ENCODE measurements at regions not wholly inside any gene's neighbourhood (a gene's known extent, or its start where the extent isn't known, plus 50 kb on each side); places are given as distances from the start of the nearest gene placed in this dataset.
"Not testable (repeated sequence)": the region's sequence is repeated elsewhere in the genome, so short reads cannot be mapped to it uniquely, and the experiment has no call there.

DNA sequence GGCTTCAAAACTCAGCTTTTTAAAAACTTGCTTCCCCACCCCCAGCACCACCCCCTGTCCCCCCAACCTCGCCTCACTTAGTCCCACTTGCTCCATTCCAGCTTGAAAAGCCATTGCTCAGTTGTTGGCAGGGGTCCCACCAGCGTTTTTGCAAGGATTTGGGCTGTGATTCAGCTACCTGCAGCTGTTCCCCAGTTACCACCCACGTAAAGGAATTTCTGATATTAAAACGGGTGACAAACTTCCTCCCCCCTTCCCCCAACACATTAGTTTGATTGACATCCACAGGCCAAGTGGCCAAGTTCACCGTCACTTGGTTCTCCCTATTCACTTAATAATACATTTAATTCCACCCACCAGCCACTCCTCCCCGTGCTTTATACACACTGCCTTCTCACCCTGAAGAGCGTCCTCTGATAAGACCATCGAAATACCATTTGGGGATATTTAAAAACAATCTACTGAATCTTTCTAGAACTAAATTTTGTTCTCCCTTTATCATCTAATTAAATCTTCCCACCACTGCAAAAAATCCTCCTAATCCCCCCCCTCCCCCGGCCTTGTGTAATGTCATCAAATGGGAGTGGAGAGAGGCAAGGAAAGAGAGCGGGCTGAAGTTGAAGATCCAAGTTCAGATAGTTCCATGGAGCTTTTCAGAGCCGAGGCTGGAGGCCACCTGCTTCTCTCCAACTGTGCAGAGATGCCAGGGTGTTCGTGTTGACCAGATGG is 55.1 kb downstream of the SOX9 start:
- no peak for DNase-seq (ENCODE audit: low read depth in 4 of 4, low spot score in 1 of 4)

DNA sequence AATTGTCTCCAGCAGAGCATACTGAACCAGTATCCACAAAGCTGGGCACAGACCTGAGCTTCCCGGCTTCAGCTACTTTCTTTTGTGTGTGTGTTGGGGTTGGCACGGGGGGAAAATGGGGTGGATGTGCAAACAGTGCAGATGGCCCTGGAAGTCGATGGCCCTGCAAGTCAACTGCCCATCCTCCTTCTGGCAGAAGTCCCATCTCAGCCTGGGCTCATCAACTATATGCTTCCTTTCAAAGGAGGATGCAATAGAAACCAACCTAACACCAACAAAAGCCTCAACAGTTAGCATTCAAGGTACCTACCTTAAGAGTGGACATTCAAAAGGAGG is 55.7 kb downstream of the SOX9 start:
- no peak for DNase-seq (ENCODE audit: low read depth in 4 of 4, low spot score in 1 of 4)

DNA sequence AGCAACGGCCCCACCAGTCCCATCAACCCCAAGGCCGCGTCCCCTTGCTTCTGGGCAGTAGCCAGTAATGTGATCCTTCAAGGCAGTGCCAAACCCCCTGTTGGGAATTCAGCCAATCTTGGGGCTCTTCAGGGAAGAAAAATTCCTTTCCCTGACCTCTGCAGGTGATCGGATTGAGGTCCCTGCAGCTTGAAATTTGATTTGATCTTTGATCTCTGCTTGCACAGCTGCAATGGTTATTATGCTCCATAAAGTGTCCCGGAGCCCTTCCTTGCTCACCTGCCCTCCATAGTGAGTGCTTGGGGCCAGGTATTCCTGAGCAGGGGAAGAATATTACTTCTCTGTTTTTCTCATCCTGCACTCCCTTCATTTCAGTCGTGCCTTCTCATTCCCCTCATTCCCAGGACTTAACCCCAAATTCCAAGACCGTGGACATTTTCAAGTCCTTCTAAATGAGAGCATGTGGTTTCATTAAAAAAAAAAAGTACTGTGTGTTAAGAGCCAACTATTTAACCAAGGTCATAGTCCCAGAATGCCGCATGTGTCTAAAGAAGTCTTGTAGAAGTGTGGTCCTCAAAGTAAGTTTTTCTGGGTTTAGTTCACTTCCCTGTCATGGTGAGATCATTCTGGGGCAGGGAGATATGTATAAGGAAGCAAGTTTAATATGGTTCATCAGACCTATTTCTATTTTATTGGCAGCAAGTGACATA is 56.3 kb downstream of the SOX9 start:
- DNase-seq (ENCODE audit: low read depth in 4 of 4, low spot score in 1 of 4), result no peak

DNA sequence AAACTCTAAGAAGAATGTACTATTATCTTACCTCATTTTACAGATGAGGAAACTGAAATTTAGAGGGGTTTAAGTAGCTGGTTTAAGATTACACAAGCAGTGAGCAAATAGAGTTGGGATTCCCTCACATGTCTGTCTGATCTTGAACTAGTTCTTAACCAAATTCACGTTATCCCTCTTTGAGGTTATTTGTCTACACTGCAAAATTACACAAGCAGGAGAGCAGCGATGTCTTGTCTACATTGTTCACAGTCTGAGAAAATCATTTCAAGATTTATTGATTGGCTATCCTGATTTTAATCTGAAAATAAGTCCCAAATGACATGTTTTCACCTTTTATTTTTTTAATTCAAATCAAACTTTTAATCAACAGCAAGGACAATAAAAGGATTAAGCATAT is 56.9 kb downstream of the SOX9 start:
- no peak for DNase-seq (ENCODE audit: low read depth in 4 of 4, low spot score in 1 of 4)

DNA sequence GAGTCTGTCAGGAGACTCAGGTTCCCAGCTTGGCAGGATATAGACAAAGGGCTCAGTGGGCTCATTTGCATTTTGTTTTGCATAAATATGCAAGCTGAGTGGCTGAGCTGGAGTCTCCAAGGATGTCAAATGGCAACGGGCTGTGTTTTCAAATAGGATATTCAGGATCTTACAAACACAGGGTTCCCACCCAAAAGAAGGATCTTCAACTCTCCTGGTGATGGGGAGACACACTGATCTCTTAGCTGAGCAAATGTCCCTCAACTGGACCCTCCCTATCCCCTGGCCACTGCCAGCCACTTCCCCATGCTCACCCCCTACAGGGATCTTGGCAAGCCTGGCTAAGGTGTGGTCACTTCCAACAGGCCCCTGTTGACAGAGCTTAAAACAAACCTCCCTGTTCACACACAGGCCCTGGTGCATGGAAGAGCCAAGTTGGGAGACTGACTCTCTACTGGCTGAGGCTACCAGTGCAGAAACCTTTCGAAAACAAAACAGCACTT is 61.6 kb downstream of the SOX9 start:
- no peak for DNase-seq (ENCODE audit: low read depth in 4 of 4, low spot score in 1 of 4)

DNA sequence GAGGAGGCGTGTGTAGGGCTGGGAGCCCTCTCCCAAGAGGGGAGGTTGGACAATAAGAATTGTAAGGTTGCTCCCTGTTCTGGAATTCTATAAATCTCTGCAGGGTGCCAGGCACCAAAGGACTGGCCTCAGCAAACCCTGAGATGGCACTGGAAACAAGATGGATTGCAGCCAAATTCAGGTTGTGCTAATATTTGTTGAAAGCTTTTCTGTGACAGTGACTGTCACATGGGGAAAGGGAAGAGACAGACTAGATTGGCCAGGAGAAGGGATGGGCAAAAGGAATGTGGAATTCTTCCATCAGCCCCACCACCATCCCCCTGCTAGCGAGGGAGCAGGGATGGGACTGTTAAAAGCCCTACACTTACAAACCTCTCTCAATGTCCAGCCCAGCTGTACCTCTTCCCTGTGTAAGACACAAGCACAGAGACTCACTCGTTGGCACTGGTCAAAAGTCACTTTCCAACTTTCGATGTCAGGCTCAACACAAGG is 62.4 kb downstream of the SOX9 start:
- DNase-seq (ENCODE audit: low read depth in 4 of 4, low spot score in 1 of 4), result no peak

DNA sequence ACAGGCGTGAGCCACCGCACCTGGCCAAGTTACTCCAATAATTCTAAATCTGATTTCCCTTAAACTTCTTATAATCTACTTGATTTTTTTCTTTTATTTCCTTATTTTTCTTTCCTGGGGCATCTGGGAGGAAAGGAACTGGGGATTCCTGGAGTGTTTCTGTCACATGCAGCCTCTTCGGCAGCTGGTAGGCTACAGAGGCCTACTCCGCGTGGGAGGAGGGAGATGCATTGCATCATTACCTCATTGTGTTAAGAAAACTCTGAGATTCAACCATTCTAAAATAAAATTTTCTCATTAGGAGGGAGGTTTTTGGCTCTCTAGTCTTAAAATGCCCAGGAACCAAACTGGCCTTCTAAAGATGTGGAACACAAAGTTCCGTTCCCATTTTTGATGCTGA is 64.0 kb downstream of the SOX9 start:
- no peak for DNase-seq (ENCODE audit: low read depth in 4 of 4, low spot score in 1 of 4)

DNA sequence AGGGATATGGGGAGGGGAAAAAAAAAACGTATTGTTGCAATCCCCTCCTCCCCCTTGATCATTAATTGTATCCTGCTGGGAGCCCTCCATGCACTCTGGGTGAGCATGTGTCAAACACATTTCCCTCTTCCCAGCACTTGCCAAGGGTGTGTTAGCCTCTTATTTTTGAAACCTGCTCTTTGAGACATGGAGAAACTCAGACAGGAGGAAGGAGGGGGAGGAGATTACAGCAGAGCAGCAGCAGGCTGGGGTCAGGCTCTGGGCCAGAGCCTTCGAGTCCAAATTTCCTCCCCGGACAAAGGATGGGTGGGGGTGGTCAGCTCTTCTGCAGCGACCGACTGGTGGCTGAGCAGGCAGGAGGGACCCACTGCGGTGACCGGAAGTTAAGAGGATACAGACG is 64.7 kb downstream of the SOX9 start:
- DNase-seq (ENCODE audit: low read depth in 4 of 4, low spot score in 1 of 4), result no peak

DNA sequence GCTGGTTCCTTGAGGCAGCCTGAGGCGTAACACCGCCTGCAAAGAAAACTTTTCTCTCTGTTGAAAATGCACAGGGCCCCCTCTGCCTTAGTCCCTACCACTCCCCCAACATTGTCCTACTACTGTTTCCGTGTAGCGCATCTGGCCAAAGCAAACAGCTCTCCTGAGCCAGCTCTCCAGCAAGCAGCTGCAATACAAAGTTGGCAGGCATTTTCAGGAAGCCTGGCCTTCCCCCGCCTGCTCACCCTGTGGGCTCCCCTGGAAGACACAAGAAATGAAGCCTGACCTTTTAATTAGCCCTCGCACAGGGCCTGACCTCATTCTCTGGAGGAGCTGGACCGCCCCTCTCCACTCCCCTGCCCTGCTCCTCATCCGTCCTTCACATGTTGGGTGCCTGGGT is 66.7 kb downstream of the SOX9 start:
- DNase-seq (ENCODE audit: low read depth in 4 of 4, low spot score in 1 of 4), result no peak

DNA sequence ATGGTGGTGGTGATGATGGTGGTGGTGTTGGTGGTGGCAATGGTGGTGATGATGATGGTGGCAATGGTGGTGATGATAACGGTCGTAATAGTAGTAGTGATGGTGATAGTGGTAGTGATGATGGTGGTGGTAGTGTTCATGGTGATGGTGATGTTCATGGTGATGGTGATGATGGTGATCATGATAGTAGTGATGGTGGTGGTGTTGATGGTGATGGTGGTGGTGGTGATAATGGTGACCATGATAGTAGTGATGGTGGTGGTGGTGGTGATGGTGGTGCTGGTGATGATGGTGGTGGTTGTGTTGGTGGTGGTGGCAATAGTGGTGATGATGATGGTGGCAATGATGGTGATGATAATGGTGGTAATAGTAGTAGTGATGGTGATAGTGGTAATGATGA is 68.0 kb downstream of the SOX9 start:
- no peak for DNase-seq (ENCODE audit: low read depth in 4 of 4, low spot score in 1 of 4)

DNA sequence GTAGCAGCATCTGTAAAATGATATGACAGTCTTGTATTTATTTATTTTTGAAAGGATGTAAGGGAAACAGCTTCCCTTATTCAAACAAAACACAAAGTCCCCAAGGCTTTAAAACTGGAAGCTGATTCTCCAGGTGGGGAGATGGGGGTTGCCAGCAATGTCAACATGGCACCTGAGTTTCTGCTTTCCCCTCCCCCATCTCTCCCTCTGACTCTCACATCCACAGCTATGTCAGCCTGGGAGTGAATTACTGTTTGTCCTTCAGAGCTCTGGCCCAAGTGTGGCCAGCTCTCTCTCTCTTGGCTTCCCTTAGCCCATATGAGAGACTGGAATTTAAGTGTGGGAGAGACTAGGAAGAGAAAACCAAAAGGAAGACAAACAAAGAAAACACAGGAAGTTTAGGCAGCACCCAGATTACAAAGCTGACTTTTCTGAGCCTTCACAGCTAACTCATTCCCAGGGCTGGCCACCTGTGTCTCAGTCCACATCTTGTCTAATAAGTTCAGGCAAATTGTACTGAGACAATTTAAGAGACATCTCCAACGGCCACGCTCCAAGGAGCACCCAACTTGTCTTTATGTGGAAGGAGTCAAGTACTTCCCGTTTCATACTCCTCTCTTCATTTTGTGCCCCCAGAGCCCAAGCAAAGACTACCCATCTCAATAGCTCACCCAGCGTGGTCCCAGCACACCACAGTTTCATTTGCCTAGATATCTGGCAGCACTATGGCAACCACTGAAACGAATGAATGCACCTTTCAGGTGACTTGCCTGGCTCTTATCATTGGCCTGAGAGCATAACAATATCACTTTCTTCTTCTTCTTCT is 69.2 kb downstream of the SOX9 start:
- no peak for DNase-seq (ENCODE audit: low read depth in 4 of 4, low spot score in 1 of 4)

DNA sequence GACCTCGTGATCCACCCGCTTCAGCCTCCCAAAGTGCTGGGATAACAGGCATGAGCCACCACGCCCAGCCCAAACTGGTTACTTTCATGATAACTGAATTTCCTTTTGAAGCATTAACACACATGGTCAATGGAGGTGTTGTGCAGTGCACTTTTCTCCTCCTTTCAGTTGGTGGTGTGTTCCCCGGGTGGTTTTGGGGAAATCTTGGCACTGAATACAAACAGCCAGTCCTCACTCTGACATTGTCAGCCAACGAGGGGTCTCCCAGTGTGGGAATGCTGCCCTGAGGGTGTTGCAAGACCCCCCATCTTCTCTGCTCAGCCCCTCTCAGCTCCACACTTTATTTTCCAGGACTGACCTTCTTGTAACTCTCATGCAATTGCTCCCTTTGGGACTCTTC is 70.5 kb downstream of the SOX9 start:
- no peak for DNase-seq (ENCODE audit: low read depth in 4 of 4, low spot score in 1 of 4)

DNA sequence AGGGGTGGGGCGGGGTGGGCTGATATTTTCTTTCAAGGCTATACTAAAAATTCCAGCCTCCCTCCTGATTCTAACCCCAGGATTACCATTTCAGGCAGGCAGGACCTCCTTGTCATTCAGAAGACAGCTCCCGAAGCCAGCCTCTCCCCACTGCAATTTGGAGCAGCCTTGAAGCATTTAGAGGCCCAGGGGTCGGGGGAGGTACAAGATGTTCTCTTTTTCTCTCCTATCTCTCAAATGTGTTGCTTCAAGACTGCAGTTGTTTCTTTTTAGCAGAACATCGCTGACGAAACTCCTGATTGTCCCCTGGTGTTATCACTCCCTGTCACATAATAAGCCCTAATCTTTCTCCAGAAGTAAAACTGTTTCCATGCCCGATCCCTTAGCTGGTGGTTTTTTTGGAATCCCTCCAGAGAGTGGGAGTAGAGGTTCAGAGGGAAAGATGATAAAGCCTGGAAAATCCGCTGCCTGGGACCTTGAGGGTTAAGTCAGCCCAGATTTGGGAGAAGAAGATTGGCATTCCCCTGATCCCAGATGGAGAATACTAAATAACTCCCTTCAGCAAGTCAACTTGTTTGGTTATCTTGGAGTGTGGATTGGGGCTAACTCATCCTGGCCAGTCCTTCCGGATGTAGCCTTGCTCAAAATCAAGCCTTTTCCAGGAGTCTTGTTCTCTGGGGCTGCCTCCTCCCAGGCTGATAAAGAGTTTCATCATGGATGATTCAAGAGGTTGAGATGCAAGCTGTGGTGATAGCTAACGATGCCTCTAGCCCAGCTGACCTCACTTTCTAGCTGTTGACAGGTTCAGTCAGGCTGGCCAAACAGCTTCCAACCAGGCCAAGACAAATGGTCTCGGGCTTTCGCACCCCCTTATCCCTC is 71.3 kb downstream of the SOX9 start:
- no peak for DNase-seq (ENCODE audit: low read depth in 4 of 4, low spot score in 1 of 4)

DNA sequence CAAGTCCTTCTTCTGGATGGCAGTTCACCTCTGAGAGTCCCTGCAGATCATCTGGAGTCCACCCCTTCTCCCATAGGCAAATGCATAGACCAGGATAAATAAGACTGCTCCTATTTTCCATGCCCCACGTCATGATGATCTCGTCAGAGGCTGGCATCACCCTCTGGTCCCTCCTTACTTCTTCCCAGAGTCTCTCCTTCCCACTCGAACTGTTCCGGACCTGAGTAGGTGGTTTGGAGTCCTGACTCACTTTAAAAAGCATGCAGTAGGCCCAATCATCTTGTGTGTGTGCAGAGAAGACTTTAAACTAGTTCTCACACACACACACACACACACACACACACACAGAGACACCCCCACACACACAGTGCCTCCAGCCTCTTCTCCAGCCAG is 72.0 kb downstream of the SOX9 start:
- DNase-seq (ENCODE audit: low read depth in 4 of 4, low spot score in 1 of 4), result no peak

DNA sequence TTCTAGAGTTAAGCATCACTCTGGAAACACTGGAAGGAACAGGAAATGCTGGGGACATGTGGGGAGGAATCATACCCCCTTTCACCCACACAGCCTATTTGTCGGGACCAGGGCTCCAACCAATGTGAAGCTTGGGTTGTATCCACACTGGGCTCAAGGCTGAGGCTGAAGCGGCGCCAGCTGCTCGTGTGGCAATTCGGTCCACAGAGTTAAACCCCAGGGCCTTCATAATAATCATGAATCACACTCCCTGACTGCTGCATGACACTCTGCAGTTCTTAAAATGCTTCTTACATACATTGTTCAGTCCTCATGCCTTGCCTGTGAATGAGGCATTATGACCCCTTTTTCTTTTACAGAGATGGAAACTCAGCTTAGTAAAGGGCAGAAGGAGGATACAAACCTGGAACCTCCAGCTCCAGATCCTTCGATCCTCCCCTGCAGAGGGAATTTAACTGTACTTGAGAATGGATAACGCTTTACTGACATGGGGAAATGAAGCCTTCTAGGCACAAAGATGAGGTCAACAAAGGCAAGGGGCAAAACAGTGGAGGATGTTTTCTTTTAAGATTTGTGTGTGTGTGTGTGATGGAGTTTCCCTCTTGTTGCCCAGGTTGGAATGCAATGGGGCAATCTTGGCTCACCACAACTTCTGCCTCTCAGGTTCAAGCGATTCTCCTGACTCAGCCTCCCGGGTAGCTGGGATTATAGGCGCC is 72.7 kb downstream of the SOX9 start:
- DNase-seq (ENCODE audit: low read depth in 4 of 4, low spot score in 1 of 4), result no peak

DNA sequence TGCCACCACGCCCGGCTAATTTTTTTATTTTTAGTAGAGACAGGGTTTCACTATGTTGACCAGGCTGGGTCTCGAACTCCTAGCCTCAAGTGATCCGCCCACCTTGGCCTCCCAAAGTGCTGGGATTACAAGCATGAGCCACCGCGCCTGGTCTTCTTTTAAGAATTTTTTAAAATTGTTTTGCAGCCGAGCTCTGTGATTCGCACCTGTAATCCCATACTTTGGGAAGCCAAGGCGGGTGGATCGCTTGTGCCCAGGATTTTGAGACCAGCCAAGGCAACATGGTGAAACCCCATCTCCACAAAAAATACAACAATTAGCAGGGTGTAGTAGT is 73.3 kb downstream of the SOX9 start:
- DNase-seq (ENCODE audit: low read depth in 4 of 4, low spot score in 1 of 4), result not testable (repeated sequence)

DNA sequence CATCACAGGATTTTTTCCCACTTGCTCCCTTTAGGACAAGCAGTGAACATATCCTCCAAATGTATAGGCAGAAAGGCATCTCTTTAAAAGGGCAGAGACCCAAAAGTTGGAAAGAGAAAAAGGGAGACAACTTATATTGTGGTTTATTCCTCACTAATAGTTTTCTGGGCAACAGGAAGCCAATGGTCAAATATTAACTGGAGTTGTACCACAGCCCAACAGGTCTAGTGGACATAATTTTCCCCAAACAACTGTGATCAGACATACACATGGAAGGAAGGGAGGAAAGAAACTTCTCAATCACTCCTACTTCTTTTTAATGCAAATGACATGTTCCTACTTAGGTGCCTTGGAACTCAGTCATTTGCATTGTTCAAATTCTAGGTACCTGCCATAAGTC is 78.4 kb downstream of the SOX9 start:
- no peak for DNase-seq (ENCODE audit: low read depth in 4 of 4, low spot score in 1 of 4)

DNA sequence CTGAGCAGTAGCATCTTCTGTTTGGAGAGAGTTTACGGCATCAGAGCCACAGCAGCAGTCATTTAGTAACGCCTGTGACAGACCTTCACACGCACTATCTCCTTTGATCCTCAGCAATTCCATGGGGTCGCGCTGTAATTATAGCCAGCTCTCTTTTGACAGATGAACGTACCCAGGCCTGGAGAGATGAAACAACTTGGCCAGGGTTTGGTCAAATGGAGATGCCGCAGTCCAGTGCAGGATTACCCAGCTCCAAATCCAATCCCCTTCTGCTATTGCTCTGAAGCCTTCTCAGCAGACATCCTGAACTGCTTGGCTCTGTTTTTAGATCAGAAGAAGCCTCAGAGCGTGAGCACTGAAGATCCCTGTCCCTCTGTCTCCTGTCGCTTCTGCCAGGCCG is 83.9 kb downstream of the SOX9 start:
- no peak for DNase-seq (ENCODE audit: low read depth in 4 of 4, low spot score in 1 of 4)

DNA sequence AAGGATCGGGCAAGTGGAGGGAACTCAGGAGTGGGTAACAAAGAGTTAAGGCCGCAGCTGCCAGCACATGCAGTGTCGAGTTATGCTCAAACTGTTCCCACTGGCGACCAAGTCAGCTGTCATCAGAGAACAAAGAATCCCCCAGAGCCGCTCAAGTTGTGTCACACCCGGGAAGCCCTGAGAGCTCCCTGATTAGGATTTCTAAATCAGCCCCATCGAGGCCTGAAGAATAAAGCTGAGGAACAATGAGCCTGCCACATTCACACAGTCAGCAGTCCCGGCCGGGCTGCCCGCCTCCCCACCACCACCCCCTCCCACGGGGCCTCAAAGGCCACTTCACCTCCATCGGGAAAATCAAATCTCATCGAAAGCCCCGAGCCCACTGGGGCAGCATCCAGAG is 84.5 kb downstream of the SOX9 start:
- DNase-seq (ENCODE audit: low read depth in 4 of 4, low spot score in 1 of 4), result no peak

DNA sequence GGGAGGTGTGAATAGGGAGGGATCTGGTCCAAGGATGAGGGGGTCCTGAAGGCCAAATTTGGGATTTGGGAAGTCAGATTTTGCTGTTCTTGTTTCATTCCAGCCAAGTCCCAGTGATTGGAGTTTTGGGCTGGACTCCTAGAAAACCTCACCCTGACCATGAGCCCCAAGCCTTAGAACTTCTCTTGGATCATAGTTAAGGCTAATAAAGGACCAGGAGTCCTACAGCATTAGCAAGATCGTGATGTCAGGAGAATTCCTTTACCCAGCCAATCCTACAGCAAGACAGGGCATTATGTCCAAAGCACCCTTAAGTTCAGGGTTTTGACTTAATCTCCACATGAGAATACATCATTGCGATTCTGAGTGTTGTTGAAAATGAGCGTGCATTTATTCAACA is 85.0 kb downstream of the SOX9 start:
- no peak for DNase-seq (ENCODE audit: low read depth in 4 of 4, low spot score in 1 of 4)
